Lower leg skin (tissue), 4 donors: ENCODE measurements at regions not wholly inside any gene's neighbourhood (a gene's known extent, or its start where the extent isn't known, plus 50 kb on each side); places are given as distances from the start of the nearest gene placed in this dataset.
"Not testable (repeated sequence)": the region's sequence is repeated elsewhere in the genome, so short reads cannot be mapped to it uniquely, and the experiment has no call there.

ENCODE experiments used
- DNase-seq, 2 donors: peaks; one replicate each; pipeline ENCODE4 v3.0.0-alpha.2; 2019; ENCODE audit warnings: low spot score in 2 of 2
- H3K4me3 ChIP-seq: fragments of 200-600 bp; sonication (generic); 2 replicates; pipeline ENCODE4 v1.5.1; 2017; ENCODE audit warnings: mild to moderate bottlenecking, low read depth; ENCODE audit not compliant: poor library complexity, severe bottlenecking
- CTCF ChIP-seq, 3 donors: fragments of 450-650 bp; IDR thresholded peaks; one replicate each; pipeline ENCODE4 v1.5.1; 2016; ENCODE audit warnings: antibody characterized with exemption in 3 of 3, mild to moderate bottlenecking in 3 of 3, moderate library complexity in 2 of 3
- POLR2A ChIP-seq, 2 donors: fragments of 450-650 bp; IDR thresholded peaks; one replicate each; pipeline ENCODE4 v1.6.1; 2016 to 2017; ENCODE audit warnings: antibody characterized with exemption in 2 of 2, mild to moderate bottlenecking in 1 of 2, moderate library complexity in 1 of 2
- WGBS, 2 donors: methylation state at CpG; one replicate each; pipeline ENCODE4 v1.1.5; 2018; 5-methylcytosine and 5-hydroxymethylcytosine counted together
- intact Hi-C: fragments of 100-400 bp; cut with DNase I; formaldehyde crosslinking; loops from one replicate; pipeline ENCODE4 v1.15.0; 2023; ENCODE audit warnings: low total_unique reads

- DNase-seq, result no peak
- H3K4me3 ChIP-seq, result no peak overlapping the region
- TF ChIP-seq CTCF (IDR thresholded peaks at IDR 0.05) (no peak), POLR2A (IDR thresholded peaks at IDR 0.05) (no peak)
- intact Hi-C loops, result no loop called here
Measured at GRCh38 chr10:64182671-64183070, 661.5 kb downstream of the REEP3 start.

GRCh38 chr10:64191286-64191685, 670.1 kb downstream of the REEP3 start:
- WGBS, 2 donors, result 46 to 56% methylated on average over 3 of the region's 3 CpGs
- DNase-seq, result no peak
- H3K4me3 ChIP-seq, result no peak overlapping the region
- intact Hi-C loops, result no loop called here
- TF ChIP-seq POLR2A (IDR thresholded peaks at IDR 0.05) (no peak), CTCF (IDR thresholded peaks at IDR 0.05) (no peak)

GRCh38 chr10:64196638-64197315, 675.6 kb downstream of the REEP3 start:
- TF ChIP-seq POLR2A (IDR thresholded peaks at IDR 0.05), result no peak
- TF ChIP-seq CTCF (IDR thresholded peaks at IDR 0.05), result no peak
- DNase-seq, result no peak
- WGBS, 2 donors, result 94 to 97% methylated on average over 50 to 52 of the region's 59 CpGs
- H3K4me3 ChIP-seq, result no peak overlapping the region
- intact Hi-C loops, result no loop called here

- DNase-seq, result no peak
- TF ChIP-seq POLR2A (IDR thresholded peaks at IDR 0.05), result no peak
- 74 to 78% methylated on average over 2 of the region's 2 CpGs for WGBS, 2 donors
- H3K4me3 ChIP-seq, result no peak overlapping the region
- intact Hi-C loops, result no loop called here
Measured at GRCh38 chr10:64201936-64202335, 680.7 kb downstream of the REEP3 start.

- intact Hi-C loops, H3K4me3 ChIP-seq: not testable (repeated sequence)
- WGBS, 2 donors, result 71 to 81% methylated on average over 7 of the region's 7 CpGs
- DNase-seq, result peak in 1 of 2 donors; percentile 28
Measured at GRCh38 chr10:64204504-64204903, 683.3 kb downstream of the REEP3 start.

- no peak for DNase-seq
- 56 to 67% methylated on average over 2 of the region's 2 CpGs for WGBS, 2 donors
- intact Hi-C loops, result no loop called here
- TF ChIP-seq CTCF (IDR thresholded peaks at IDR 0.05) (no peak), POLR2A (IDR thresholded peaks at IDR 0.05) (no peak)
- no peak overlapping the region for H3K4me3 ChIP-seq
Measured at GRCh38 chr10:64206409-64206808, 685.2 kb downstream of the REEP3 start.

- no peak overlapping the region for H3K4me3 ChIP-seq
- no peak for TF ChIP-seq POLR2A (IDR thresholded peaks at IDR 0.05)
- TF ChIP-seq CTCF (IDR thresholded peaks at IDR 0.05), result no peak
- DNase-seq, result no peak
- WGBS, 2 donors, result 53 to 64% methylated on average over 3 of the region's 3 CpGs
- intact Hi-C loops, result no loop called here
Measured at GRCh38 chr10:64209561-64209960, 688.4 kb downstream of the REEP3 start.
